ENCODE measurements at regions not wholly inside any gene's neighbourhood (a gene's known extent, or its start where the extent isn't known, plus 50 kb on each side); places are given as distances from the start of the nearest gene placed in this dataset.

DNA sequence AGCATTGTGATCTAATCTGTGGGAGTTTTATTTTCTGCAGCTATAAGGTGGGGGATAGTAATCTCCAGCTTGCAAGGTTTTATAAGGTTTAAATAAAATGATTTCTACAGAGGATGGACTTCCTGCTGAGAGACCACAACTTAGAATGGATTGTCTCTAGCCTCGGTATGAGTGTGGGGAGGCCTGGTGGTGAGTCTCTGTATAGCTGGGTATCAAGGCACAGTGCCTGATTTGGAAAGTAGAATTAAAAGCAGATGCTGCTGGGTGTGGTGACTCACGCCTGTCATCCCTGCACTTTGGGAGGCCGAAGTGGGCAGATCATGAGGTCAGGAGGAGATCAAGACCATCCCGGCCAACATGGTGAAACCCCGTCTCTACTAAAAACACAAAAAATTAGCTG is 162.0 kb upstream of the GATB start:
- TF ChIP-seq, protein P1, sequence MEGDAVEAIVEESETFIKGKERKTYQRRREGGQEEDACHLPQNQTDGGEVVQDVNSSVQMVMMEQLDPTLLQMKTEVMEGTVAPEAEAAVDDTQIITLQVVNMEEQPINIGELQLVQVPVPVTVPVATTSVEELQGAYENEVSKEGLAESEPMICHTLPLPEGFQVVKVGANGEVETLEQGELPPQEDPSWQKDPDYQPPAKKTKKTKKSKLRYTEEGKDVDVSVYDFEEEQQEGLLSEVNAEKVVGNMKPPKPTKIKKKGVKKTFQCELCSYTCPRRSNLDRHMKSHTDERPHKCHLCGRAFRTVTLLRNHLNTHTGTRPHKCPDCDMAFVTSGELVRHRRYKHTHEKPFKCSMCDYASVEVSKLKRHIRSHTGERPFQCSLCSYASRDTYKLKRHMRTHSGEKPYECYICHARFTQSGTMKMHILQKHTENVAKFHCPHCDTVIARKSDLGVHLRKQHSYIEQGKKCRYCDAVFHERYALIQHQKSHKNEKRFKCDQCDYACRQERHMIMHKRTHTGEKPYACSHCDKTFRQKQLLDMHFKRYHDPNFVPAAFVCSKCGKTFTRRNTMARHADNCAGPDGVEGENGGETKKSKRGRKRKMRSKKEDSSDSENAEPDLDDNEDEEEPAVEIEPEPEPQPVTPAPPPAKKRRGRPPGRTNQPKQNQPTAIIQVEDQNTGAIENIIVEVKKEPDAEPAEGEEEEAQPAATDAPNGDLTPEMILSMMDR (IDR thresholded peaks at IDR 0.05) = no peak
- Histone ChIP-seq H3K27me3 (no peaks in the 10 kb centered on the region), H3K4me3 (no peak overlapping the region), H3K27ac (no peak overlapping the region), H3K9me3 (no peaks in the 10 kb centered on the region), H3K36me3 (no peaks in the 10 kb centered on the region), H3K4me1 (no peaks in the 10 kb centered on the region)
- no peak for DNase-seq (ENCODE audit: low spot score)

DNA sequence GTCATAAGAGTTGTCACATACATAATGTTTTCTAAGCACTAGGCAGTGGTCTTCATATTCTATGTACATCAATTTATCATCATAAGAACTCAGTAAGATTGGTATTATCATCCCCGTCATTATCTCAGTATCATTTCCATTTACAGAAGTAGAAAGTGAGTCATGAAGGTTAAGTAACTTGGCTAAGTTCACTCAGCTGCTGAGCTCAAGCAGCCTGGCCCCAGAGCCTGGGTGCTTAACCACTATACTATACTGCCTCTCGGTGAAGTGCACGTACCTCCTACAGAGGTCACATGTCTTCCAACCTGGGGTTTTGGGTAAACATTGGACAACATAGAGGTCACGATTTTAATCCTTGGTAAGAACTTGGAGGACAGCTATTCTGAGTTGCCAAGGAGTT is 161.5 kb upstream of the GATB start:
- no peak overlapping the region for H3K4me3 ChIP-seq
- H3K36me3 ChIP-seq = no peaks in the 10 kb centered on the region
- DNase-seq (ENCODE audit: low spot score) = no peak
- TF ChIP-seq, protein P1 (IDR thresholded peaks at IDR 0.05) = no peak
- H3K27ac ChIP-seq = no peak overlapping the region
- no peaks in the 10 kb centered on the region for H3K27me3 ChIP-seq
- H3K9me3 ChIP-seq = no peaks in the 10 kb centered on the region
- no peaks in the 10 kb centered on the region for H3K4me1 ChIP-seq

- Histone ChIP-seq H3K4me1 (no peaks in the 10 kb centered on the region), H3K27ac (no peak overlapping the region), H3K4me3 (no peak overlapping the region), H3K27me3 (no peaks in the 10 kb centered on the region), H3K36me3 (no peaks in the 10 kb centered on the region), H3K9me3 (no peaks in the 10 kb centered on the region)
- no peak for DNase-seq (ENCODE audit: low spot score)
- TF ChIP-seq, protein P1 (IDR thresholded peaks at IDR 0.05) = no peak
These were observed 161.0 kb upstream of the GATB start for GRCh38 chr4:151921811-151922210.

DNA sequence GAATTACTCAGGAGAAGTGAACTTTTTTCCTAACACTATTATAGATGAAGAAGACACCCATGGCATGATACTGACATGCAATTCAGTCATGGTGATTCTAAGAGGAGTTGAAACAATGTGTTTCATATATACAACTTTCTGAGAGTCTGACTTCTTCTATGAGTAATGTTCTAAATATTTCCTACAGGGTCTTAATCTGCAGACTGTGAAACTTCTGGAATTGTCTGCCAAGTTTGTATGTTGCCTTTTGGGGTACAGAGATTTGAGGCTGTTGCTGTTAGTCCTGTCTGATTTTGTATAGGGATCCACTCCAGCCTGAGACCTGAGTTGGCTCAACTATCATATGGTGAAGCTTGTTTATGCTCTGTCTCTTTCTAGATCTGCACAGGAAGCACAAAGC is 160.6 kb upstream of the GATB start:
- Histone ChIP-seq H3K9me3 (no peaks in the 10 kb centered on the region), H3K27ac (no peak overlapping the region), H3K4me1 (no peaks in the 10 kb centered on the region), H3K27me3 (no peaks in the 10 kb centered on the region), H3K36me3 (no peaks in the 10 kb centered on the region), H3K4me3 (no peak overlapping the region)
- DNase-seq (ENCODE audit: low spot score) = no peak
- TF ChIP-seq, protein P1 (IDR thresholded peaks at IDR 0.05) = no peak

- Histone ChIP-seq H3K27ac (no peak overlapping the region), H3K27me3 (no peaks in the 10 kb centered on the region), H3K4me1 (no peaks in the 10 kb centered on the region), H3K4me3 (no peak overlapping the region), H3K9me3 (no peaks in the 10 kb centered on the region), H3K36me3 (no peaks in the 10 kb centered on the region)
- DNase-seq (ENCODE audit: low spot score) = no peak
- TF ChIP-seq, protein P1 (IDR thresholded peaks at IDR 0.05) = no peak
These were observed 156.4 kb upstream of the GATB start for GRCh38 chr4:151917145-151917734.

DNA sequence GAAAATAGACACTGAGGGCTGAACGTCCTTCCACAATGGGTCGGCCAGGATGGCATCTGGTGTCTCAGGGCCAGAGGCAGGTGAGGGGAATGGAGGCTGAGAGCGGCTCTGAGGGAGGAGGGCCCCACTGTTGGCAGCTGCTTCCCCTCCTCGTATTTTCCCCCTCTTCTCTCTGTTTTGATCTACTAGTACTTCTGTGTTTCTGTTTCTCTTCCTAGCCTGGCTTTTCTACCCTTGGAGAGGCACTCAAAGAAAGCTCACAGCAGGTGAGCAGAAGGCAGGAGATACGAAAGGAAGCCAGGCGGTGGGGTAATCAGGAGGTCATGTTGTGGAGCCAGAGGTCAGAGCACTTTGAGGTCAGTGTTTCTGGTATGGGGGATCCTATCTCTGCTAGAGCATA is 151.8 kb upstream of the GATB start:
- Histone ChIP-seq H3K27me3 (no peaks in the 10 kb centered on the region), H3K4me1 (no peaks in the 10 kb centered on the region), H3K9me3 (no peaks in the 10 kb centered on the region), H3K27ac (no peak overlapping the region), H3K36me3 (no peaks in the 10 kb centered on the region), H3K4me3 (no peak overlapping the region)
- DNase-seq (ENCODE audit: low spot score) = no peak
- TF ChIP-seq, protein P1 (IDR thresholded peaks at IDR 0.05) = no peak
